ENCODE measurements at regions not wholly inside any gene's neighbourhood (a gene's known extent, or its start where the extent isn't known, plus 50 kb on each side); places are given as distances from the start of the nearest gene placed in this dataset.

DNA sequence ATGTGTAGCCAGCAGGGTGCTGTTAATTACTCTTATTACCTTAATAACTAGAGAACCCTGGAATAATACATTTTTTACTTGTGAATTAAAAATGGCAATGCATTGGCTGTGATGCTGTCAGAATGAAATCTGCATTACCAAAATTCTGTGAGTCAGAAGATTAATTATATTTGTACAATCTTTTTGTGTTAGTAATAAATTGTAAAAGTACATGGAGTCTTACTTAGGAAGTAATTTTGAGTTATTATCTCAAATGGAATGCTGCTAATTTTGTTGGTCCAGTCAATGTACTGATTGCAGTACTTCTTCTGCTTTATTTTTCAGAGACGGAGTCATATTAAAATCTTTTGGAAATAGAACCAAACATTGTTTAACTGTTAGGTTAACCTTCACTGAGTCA is 152.0 kb upstream of the SLC10A2 start:
- no peak overlapping the region for H3K27ac ChIP-seq (ENCODE audit: low read depth, low read length)
- H3K27me3 ChIP-seq (ENCODE audit: control insufficient read depth, insufficient read depth, low read length, poor library complexity, severe bottlenecking): no peaks in the 10 kb centered on the region
- H3K36me3 Mint-ChIP-seq (ENCODE audit: low read depth): no peaks in the 10 kb centered on the region
- H3K9me3 ChIP-seq (ENCODE audit: control insufficient read depth, low read length): no peaks in the 10 kb centered on the region
- H3K4me1 Mint-ChIP-seq: no peaks in the 10 kb centered on the region
- TF ChIP-seq, protein P1, sequence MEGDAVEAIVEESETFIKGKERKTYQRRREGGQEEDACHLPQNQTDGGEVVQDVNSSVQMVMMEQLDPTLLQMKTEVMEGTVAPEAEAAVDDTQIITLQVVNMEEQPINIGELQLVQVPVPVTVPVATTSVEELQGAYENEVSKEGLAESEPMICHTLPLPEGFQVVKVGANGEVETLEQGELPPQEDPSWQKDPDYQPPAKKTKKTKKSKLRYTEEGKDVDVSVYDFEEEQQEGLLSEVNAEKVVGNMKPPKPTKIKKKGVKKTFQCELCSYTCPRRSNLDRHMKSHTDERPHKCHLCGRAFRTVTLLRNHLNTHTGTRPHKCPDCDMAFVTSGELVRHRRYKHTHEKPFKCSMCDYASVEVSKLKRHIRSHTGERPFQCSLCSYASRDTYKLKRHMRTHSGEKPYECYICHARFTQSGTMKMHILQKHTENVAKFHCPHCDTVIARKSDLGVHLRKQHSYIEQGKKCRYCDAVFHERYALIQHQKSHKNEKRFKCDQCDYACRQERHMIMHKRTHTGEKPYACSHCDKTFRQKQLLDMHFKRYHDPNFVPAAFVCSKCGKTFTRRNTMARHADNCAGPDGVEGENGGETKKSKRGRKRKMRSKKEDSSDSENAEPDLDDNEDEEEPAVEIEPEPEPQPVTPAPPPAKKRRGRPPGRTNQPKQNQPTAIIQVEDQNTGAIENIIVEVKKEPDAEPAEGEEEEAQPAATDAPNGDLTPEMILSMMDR (conservative IDR thresholded peaks at IDR 0.05): no peak
- H3K36me3 ChIP-seq (ENCODE audit: control insufficient read depth, insufficient read depth, low read length): no peaks in the 10 kb centered on the region
- H3K9me3 Mint-ChIP-seq: no peaks in the 10 kb centered on the region
- no peak for DNase-seq
- H3K9ac ChIP-seq (ENCODE audit: extremely low read depth, low read length, poor library complexity, severe bottlenecking): no peak overlapping the region
- peaks cover under 1% of the 10 kb centered on the region for H3K27me3 Mint-ChIP-seq (ENCODE audit: insufficient read depth)
- no peak overlapping the region for H3K4me3 Mint-ChIP-seq
- no peak overlapping the region for H3K4me3 ChIP-seq (ENCODE audit: low read length)
- no peak overlapping the region for H3K27ac Mint-ChIP-seq
- no peaks in the 10 kb centered on the region for H3K4me1 ChIP-seq (ENCODE audit: control insufficient read depth, insufficient read depth, low read length)
- 93 to 100% methylated on average over 1 of the region's 1 CpG for WGBS, 2 experiments (ENCODE audit: insufficient coverage in 1 of 2, insufficient read length in 1 of 2)

DNA sequence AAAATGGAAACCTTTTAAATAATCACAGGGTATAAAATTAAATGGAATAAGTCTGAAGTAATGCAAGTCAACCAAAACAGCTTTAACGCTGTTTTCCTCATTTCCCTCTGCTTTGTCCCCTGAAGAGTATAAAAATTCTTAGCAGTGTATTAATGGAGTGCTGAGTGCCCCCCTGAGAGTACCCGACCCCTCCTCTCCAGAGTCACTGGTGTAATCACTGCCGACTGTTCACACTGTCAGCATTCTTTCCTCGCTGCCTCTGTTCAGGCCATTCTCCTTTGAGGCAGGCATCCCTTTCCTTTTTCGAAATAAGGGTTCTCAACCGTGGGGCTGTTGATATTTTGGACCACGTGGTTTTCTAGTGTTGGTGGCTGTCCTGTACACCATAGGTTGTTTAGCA is 146.9 kb upstream of the SLC10A2 start:
- Histone ChIP-seq H3K27me3 (ENCODE audit: control insufficient read depth, insufficient read depth, low read length, poor library complexity, severe bottlenecking) (no peaks in the 10 kb centered on the region), H3K27ac (ENCODE audit: low read depth, low read length) (no peak overlapping the region), H3K4me1 (ENCODE audit: control insufficient read depth, insufficient read depth, low read length) (no peaks in the 10 kb centered on the region), H3K9ac (ENCODE audit: extremely low read depth, low read length, poor library complexity, severe bottlenecking) (no peak overlapping the region), H3K9me3 (ENCODE audit: control insufficient read depth, low read length) (no peaks in the 10 kb centered on the region), H3K36me3 (ENCODE audit: control insufficient read depth, insufficient read depth, low read length) (no peaks in the 10 kb centered on the region), H3K4me3 (ENCODE audit: low read length) (no peak overlapping the region)
- Mint-ChIP-seq H3K36me3 (ENCODE audit: low read depth) (no peaks in the 10 kb centered on the region), H3K27me3 (ENCODE audit: insufficient read depth) (peaks cover 7% of the 10 kb centered on the region), H3K4me3 (no peak overlapping the region), H3K9me3 (no peaks in the 10 kb centered on the region), H3K4me1 (no peaks in the 10 kb centered on the region), H3K27ac (no peak overlapping the region)
- 89 to 93% methylated on average over 4 to 7 of the region's 7 CpGs for WGBS, 2 experiments (ENCODE audit: insufficient coverage in 1 of 2, insufficient read length in 1 of 2)
- no peak for DNase-seq
- TF ChIP-seq, protein P1 (conservative IDR thresholded peaks at IDR 0.05): no peak

DNA sequence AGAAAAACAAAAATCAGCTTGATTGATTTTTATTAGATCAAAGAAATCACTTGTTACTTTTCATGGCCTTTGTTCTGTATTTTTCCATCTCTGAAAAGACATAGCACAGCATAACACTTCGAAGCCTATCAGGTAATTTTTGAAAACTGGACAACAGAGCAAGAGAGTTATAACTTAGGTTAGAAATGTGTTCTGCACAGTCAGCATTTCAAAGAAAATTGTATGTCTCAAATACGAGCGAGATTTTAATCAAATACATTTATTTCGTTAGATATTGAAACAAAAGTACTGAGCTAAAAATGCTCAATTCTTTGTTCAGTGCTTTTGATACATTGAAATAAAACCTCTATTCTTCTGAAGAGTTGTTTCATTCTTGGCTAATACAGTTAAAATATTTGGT is 144.1 kb upstream of the SLC10A2 start:
- H3K4me3 ChIP-seq (ENCODE audit: low read length): no peak overlapping the region
- no peaks in the 10 kb centered on the region for H3K36me3 Mint-ChIP-seq (ENCODE audit: low read depth)
- TF ChIP-seq, protein P1 (conservative IDR thresholded peaks at IDR 0.05): no peak
- H3K36me3 ChIP-seq (ENCODE audit: control insufficient read depth, insufficient read depth, low read length): no peaks in the 10 kb centered on the region
- 97% methylated on average over 4 of the region's 4 CpGs for WGBS, 2 experiments (ENCODE audit: insufficient coverage in 1 of 2, insufficient read length in 1 of 2)
- H3K27me3 ChIP-seq (ENCODE audit: control insufficient read depth, insufficient read depth, low read length, poor library complexity, severe bottlenecking): no peaks in the 10 kb centered on the region
- H3K9me3 ChIP-seq (ENCODE audit: control insufficient read depth, low read length): no peaks in the 10 kb centered on the region
- no peak overlapping the region for H3K27ac ChIP-seq (ENCODE audit: low read depth, low read length)
- no peak overlapping the region for H3K4me3 Mint-ChIP-seq
- H3K27ac Mint-ChIP-seq: no peak overlapping the region
- H3K9ac ChIP-seq (ENCODE audit: extremely low read depth, low read length, poor library complexity, severe bottlenecking): no peak overlapping the region
- H3K27me3 Mint-ChIP-seq (ENCODE audit: insufficient read depth): peaks cover 12% of the 10 kb centered on the region
- H3K4me1 Mint-ChIP-seq: no peaks in the 10 kb centered on the region
- H3K4me1 ChIP-seq (ENCODE audit: control insufficient read depth, insufficient read depth, low read length): no peaks in the 10 kb centered on the region
- no peak for DNase-seq
- no peaks in the 10 kb centered on the region for H3K9me3 Mint-ChIP-seq

Measured in endodermal cell (in vitro differentiated cells).